ENCODE measurements at regions not wholly inside any gene's neighbourhood (a gene's known extent, or its start where the extent isn't known, plus 50 kb on each side); places are given as distances from the start of the nearest gene placed in this dataset.

- POLR2A ChIA-PET (ENCODE audit: unreplicated experiment) = no interaction called here
- Histone ChIP-seq H3K4ac (ENCODE audit: low read depth, low read length) (no peak overlapping the region), H3K14ac (replicated peaks; ENCODE audit: low read depth, low read length) (no peak overlapping the region), H4K20me1 (ENCODE audit: insufficient read depth, low read length) (no peaks in the 10 kb centered on the region), H3K4me1 (ENCODE audit: control insufficient read depth, insufficient read depth, low read length) (no peaks in the 10 kb centered on the region), H3K56ac (ENCODE audit: extremely low read depth, insufficient read depth, low read length) (no peak overlapping the region), H2BK20ac (ENCODE audit: low read depth, low read length) (no peak overlapping the region), H4K8ac (ENCODE audit: low read depth in 2 of 2, low read length in 2 of 2) (no peak overlapping the region), H3K9me3 (ENCODE audit: control insufficient read depth, insufficient read depth, low read length) (no peaks in the 10 kb centered on the region), H4K5ac (ENCODE audit: low read depth, low read length) (no peak overlapping the region), H3K27ac (ENCODE audit: insufficient read depth, low read length) (no peak overlapping the region), H2AK9ac (replicated peaks; ENCODE audit: low read depth, low read length, poor library complexity) (no peak overlapping the region), H3K27me3 (ENCODE audit: control insufficient read depth, insufficient read depth, low read length) (peaks cover 5% of the 10 kb centered on the region), H4K91ac (ENCODE audit: insufficient read depth, low read depth, low read length) (no peak overlapping the region), H3K23ac (ENCODE audit: low read depth, low read length) (no peak overlapping the region), H3K4me3 (ENCODE audit: insufficient read depth, low read depth, low read length) (no peak overlapping the region), H2BK15ac (ENCODE audit: low read depth, low read length) (no peak overlapping the region), H2BK120ac (ENCODE audit: low read depth, low read length) (no peak overlapping the region), H3K9ac (ENCODE audit: low read depth, low read length) (no peak overlapping the region), H3K4me2 (ENCODE audit: low read depth, low read length) (no peak overlapping the region), H3K79me1 (ENCODE audit: low read depth in 1 of 2, low read length in 2 of 2) (no peaks in the 10 kb centered on the region), H3K9me1 (ENCODE audit: insufficient read depth, low read length) (no peaks in the 10 kb centered on the region), H2AFZ (replicated peaks; ENCODE audit: low read length, poor library complexity) (no peak overlapping the region), H3K36me3 (ENCODE audit: control insufficient read depth, insufficient read depth, low read length) (no peaks in the 10 kb centered on the region), H2BK5ac (ENCODE audit: low read depth, low read length, poor library complexity, severe bottlenecking) (no peak overlapping the region), H2AK5ac (ENCODE audit: low read depth, low read length) (no peak overlapping the region), H3K18ac (ENCODE audit: low read depth, low read length) (no peak overlapping the region)
- CTCF ChIA-PET = no interaction called here
- dilution Hi-C loops (cut with HindIII; ENCODE audit: low sequenced_read_pairs, unreplicated experiment) = no loop called here
- BruUV-seq (replicated peaks) = no TSS peak
- ATAC-seq (ENCODE audit: low read depth) (no peak), DNase-seq (no peak)
- TF ChIP-seq MAZ (IDR thresholded peaks at IDR 0.05; ENCODE audit: borderline replicate concordance, low read depth, low read length) (no peak), CEBPB (IDR thresholded peaks at IDR 0.05; ENCODE audit: low read depth, low read length) (no peak), CTCF (conservative IDR thresholded peaks at IDR 0.05; ENCODE audit: low read depth, low read length) (no peak), NFE2L2 (IDR thresholded peaks at IDR 0.05; ENCODE audit: low read depth, low read length) (no peak), BHLHE40 (IDR thresholded peaks at IDR 0.05; ENCODE audit: low read depth, low read length) (no peak), FOS (IDR thresholded peaks at IDR 0.05; ENCODE audit: low read depth, low read length) (no peak), RAD21 (IDR thresholded peaks at IDR 0.05; ENCODE audit: low read length) (no peak), POLR2A (IDR thresholded peaks at IDR 0.05; ENCODE audit: low read depth, low read length) (no peak), CHD1 (IDR thresholded peaks at IDR 0.05; ENCODE audit: low read depth, low read length) (no peak), RFX5 (IDR thresholded peaks at IDR 0.05; ENCODE audit: low read depth, low read length) (no peak), USF2 (IDR thresholded peaks at IDR 0.05; ENCODE audit: low read depth, low read length) (no peak), MAFK (IDR thresholded peaks at IDR 0.05; ENCODE audit: low read depth, low read length) (no peak), MXI1 (IDR thresholded peaks at IDR 0.05; ENCODE audit: borderline replicate concordance, low read depth, low read length) (no peak), RCOR1 (IDR thresholded peaks at IDR 0.05; ENCODE audit: insufficient replicate concordance, low read length) (no peak), ELK1 (IDR thresholded peaks at IDR 0.05; ENCODE audit: borderline replicate concordance, low read depth, low read length) (no peak), SMC3 (IDR thresholded peaks at IDR 0.05; ENCODE audit: low read depth, low read length) (no peak)
- in situ Hi-C loops (cut with MboI; ENCODE audit: low sequenced_read_pairs) = no loop called here
- intact Hi-C loops (cut with micrococcal nuclease) = no loop called here
Measured at GRCh38 chr5:10158886-10159285, 90.8 kb downstream of the ATPSCKMT start.

Data from IMR-90 (cell line).